EH (cell line): ENCODE measurements at regions not wholly inside any gene's neighbourhood (a gene's known extent, or its start where the extent isn't known, plus 50 kb on each side); places are given as distances from the start of the nearest gene placed in this dataset.

ENCODE experiments used
- DNase-seq: peaks from one replicate; pipeline ENCODE4 v3.0.0-alpha.2; 2015; ENCODE audit warnings: low read depth

GRCh38 chr9:693201-694091, 148.1 kb upstream of the DMRT1 start:
- peak; percentile 91 for DNase-seq

GRCh38 chr9:694092-694402, 147.4 kb upstream of the DMRT1 start:
- DNase-seq, result no peak

GRCh38 chr9:694403-695154, 146.9 kb upstream of the DMRT1 start:
- peak; percentile 93 for DNase-seq

GRCh38 chr9:695252-695651, 146.2 kb upstream of the DMRT1 start:
- no peak for DNase-seq

GRCh38 chr9:696332-697323, 144.9 kb upstream of the DMRT1 start:
- peak; percentile 84 for DNase-seq

GRCh38 chr9:698276-698675, 143.2 kb upstream of the DMRT1 start:
- peak; percentile 81 for DNase-seq

- no peak for DNase-seq
Observed at GRCh38 chr9:698954-699353, 142.5 kb upstream of the DMRT1 start.

GRCh38 chr9:699396-699795, 142.1 kb upstream of the DMRT1 start:
- DNase-seq, result peak; percentile 44

GRCh38 chr9:700365-701282, 140.9 kb upstream of the DMRT1 start:
- peak; percentile 15 for DNase-seq

GRCh38 chr9:703392-703791, 138.1 kb upstream of the DMRT1 start:
- peak; percentile 84 for DNase-seq

- DNase-seq, result no peak
Observed at GRCh38 chr9:706073-706472, 135.4 kb upstream of the DMRT1 start.

- peak; percentile 87 for DNase-seq
Observed at GRCh38 chr9:706606-707459, 134.7 kb upstream of the DMRT1 start.

- DNase-seq, result no peak
Observed at GRCh38 chr9:708182-708550, 133.3 kb upstream of the DMRT1 start.

GRCh38 chr9:708551-709432, 132.7 kb upstream of the DMRT1 start:
- no peak for DNase-seq

- DNase-seq, result no peak
Observed at GRCh38 chr9:710951-711745, 130.3 kb upstream of the DMRT1 start.

GRCh38 chr9:711761-712553, 129.5 kb upstream of the DMRT1 start:
- no peak for DNase-seq

- no peak for DNase-seq
Observed at GRCh38 chr9:712643-713042, 128.9 kb upstream of the DMRT1 start.

- no peak for DNase-seq
Observed at GRCh38 chr9:713091-713490, 128.4 kb upstream of the DMRT1 start.
